ENCODE measurements at regions not wholly inside any gene's neighbourhood (a gene's known extent, or its start where the extent isn't known, plus 50 kb on each side); places are given as distances from the start of the nearest gene placed in this dataset.

DNA sequence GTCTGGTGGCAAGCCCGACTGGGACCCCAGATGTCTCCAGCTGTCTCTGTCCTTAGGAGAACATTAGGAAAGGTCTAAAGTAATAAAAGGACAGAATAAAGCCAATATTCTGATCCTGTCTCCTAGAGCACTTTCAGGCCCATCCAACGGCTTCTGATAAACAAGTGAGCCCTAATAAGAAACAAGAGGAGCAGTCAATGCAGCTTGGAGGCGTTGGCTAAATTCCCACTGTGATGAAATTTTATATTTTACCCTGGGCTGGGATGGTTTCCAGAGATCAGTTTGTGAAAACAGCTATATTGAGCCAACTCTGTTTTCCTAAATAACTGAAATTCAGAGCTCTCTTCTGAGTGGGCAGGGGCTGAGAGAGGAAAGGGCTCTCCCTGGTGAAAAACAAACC lies 55.5 kb upstream of the SRRM4 start:
- no peak for DNase-seq (ENCODE audit: low spot score)
- TF ChIP-seq, protein P1, sequence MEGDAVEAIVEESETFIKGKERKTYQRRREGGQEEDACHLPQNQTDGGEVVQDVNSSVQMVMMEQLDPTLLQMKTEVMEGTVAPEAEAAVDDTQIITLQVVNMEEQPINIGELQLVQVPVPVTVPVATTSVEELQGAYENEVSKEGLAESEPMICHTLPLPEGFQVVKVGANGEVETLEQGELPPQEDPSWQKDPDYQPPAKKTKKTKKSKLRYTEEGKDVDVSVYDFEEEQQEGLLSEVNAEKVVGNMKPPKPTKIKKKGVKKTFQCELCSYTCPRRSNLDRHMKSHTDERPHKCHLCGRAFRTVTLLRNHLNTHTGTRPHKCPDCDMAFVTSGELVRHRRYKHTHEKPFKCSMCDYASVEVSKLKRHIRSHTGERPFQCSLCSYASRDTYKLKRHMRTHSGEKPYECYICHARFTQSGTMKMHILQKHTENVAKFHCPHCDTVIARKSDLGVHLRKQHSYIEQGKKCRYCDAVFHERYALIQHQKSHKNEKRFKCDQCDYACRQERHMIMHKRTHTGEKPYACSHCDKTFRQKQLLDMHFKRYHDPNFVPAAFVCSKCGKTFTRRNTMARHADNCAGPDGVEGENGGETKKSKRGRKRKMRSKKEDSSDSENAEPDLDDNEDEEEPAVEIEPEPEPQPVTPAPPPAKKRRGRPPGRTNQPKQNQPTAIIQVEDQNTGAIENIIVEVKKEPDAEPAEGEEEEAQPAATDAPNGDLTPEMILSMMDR (IDR thresholded peaks at IDR 0.05; ENCODE audit: extremely low read depth, insufficient read depth, missing control alignments) = no peak
- in situ Hi-C loops (cut with MboI; ENCODE audit: low pct_unique_long_range_greater_than_20kb, low sequenced_read_pairs, unreplicated experiment) = no loop called here

Measured in GM13977 (cell line).